NCI-H2081 (cell line): ENCODE measurements at regions not wholly inside any gene's neighbourhood (a gene's known extent, or its start where the extent isn't known, plus 50 kb on each side); places are given as distances from the start of the nearest gene placed in this dataset.

Source experiments
- DNase-seq, 2 experiments: peaks; one replicate each; lab custom pipeline; 2025; lab: John Stamatoyannopoulos, UW

DNA sequence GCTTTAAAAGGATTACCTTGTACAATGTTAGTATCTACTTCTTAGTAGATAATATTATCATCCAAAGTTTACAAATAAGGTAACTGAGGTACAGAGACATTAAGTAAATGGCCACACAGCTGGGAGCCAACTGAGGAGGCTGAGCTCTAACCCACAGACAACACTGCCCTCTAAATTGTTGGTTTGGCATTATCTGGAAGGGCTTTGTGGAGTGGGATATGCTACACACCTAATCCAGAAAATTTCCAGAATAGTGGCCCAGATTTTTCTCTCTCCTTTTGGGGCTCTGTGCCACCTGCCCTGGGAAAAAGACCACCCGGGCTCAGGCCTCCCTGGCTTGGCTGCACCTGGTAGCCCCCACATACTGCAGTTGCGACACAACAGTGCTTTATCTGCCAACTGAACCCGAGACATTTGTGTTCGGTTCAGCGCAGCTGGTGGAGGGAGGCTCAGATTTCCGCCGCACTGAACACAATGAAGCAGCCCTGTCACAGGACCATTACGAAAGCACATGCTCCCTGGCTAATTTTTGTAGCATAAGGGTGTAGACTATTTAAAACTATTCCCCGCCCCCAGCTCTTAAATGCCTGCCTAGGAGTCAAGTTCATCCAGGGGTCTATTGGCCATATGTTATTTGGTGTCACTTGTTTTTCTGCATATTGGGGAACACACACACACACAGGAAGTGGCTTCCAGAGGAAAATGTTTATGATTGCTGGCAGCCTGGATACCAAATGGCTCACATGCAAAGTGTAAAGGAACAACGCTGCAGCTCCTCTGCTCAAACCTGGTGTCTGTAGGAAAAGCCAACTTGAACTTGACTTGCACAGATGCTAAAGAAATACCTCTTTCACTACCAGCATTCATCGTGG is 92.3 kb upstream of the ESRRG start:
- DNase-seq, result peak; percentile 67 to 81

DNA sequence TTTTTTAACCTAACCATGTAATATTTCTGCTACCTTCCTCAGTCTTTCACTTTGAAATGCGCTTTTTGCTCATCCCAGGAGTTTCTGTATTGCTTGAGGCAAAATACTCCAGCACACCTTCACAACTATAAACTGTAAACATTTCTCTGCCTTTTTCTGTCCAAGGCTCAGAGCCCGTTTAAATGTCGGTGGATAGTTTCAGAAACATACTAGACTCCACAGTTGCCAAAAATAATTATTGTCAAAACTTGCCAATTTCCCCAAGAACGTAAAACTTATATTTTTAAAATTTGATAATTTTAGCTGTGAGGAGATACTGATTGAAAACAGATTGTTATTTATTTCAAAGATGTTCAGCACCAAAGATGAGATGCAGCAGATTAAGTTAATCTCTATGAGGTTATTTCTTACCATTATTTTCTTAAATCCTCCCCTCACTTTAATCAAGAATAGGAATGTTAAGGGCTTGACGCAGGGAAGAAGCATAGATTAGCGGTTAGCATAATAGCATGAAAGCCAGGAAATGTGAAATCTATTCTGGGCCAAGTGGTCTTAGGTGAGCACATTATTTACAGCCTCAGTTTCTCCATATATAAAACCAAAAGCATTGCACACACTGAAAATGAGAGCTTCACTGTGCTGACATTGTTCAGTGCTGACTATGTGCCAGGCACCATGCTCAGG is 91.5 kb upstream of the ESRRG start:
- no peak for DNase-seq

DNA sequence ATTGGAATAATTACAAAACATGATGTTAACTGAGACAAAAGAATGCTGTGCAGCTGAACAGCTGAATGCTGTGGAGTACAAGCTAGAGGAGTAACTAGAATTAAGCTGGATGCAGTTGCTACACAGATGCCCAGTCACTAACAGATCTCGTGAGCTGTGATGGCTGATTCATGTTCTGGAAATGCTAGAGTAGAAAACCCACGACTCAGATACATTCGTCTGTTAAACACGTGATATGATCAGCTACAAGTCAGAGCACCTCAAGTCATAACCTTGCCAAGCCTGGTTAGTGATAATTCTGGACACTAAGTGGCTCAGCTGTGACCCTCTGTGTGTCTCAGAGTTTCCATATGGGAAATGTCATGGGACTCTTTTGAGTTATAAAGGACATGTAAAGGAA is 89.7 kb upstream of the ESRRG start:
- no peak for DNase-seq

DNA sequence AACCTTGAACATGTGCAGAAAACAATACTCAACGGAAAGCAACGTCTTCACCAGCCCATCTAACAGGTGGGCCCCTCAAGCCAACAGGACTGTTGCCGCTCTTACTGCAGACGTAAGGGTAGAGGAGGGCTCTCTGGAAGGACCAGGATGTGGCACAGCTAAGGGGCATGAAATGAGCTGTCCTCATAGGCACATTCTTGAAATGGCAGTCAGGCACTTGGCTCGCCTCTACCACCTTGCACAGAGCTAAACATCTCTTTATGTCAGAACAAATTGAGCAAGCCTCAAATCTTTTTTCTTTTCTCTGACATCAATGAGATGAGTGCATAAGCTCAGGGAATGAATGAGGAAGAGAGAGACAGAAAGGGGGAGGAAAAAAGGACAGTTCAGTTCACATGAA is 86.4 kb upstream of the ESRRG start:
- DNase-seq, result no peak

DNA sequence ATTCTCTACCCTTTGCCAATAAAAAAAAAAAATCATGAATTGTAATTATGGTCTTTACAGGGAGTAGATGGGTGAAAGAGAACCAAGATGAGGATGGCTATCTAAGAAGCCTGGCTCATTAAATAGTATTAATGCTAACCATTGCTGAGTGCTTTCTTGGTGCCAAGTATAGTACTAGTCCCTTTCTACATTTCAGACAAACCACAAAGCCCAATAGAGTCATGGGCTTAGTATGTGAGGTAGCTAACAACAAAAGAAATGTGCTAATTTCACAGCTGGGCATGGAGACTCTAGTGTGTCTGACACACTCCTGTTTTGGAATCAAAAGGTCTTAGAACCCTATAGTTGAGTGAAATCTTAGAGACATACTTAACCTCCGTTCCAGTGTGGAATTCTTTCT is 84.5 kb upstream of the ESRRG start:
- DNase-seq, result no peak

DNA sequence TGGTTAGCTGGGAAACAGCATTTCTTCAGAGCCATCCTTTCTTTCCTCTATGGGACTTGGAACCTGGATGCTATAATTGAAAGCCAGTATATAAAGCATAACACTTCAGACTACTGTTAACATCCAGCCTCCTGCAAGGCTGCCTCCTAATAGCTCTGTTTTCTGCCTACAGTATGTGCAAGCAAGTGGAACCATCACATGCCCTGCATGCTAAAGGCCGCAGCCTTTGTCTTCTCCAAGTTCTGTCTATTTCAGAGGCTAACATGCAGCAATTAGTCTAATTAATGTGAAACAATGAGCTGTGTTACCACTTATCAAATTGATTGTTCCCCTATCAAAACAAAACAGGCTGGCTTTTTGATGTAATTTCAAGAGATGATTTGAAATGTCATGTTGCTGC is 82.7 kb upstream of the ESRRG start:
- DNase-seq, result no peak

DNA sequence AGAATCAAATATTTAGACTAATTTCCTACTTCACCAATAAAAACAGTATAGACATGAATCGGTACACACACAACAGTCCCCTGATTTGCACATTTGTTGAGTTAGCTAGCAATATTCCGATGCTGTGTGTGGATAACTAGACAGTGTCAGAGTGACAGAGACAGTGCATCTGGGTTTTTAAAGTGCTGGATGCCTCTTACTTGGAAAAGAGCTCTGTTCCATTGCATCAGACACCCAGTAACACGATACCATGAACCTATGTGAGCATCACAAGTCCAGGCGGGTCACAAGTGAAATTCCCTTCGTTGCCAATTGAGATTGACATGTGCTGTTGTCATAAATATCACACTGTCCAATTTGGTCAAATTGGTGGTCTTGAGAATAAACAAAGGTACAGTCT is 82.0 kb upstream of the ESRRG start:
- no peak for DNase-seq

DNA sequence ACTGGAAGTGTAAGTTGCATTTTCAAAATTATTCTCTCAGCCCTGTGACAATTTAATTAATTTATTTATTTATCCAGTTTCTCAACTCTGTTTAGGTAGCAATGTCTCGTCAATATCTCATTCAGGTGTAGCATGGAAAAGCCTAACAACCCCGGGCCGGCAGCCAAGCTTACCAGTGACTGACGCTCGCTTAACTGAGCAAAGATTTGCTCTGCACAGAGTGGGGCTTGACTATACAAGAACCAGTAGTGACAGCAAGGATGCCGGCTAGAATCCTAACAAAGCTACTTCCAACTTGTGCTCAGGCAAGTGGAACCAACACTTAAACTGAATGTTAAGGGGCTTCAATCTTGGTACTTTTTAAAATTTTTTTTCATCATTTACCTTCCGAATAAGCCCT is 80.9 kb upstream of the ESRRG start:
- DNase-seq, result peak in 1 of 2 experiments; percentile 59

DNA sequence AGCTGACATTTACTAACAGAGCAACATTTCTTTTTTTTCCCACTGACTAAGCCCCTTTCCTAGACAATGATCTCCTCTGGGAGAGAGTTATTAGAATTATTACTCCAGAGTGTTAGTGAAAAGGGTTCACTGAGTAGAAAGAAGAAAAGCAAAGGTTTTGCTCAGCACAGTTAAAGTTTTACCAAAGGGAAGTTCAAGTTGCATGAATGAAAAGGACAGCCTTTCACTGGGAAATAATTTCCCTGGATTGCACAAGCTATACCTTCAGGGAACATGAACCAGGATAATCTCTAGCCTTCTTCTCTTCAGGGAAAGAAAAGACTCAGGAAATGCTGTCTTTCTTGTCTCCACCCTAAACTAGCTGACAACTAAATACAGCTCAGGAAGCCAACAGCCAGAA is 71.4 kb upstream of the ESRRG start:
- no peak for DNase-seq

DNA sequence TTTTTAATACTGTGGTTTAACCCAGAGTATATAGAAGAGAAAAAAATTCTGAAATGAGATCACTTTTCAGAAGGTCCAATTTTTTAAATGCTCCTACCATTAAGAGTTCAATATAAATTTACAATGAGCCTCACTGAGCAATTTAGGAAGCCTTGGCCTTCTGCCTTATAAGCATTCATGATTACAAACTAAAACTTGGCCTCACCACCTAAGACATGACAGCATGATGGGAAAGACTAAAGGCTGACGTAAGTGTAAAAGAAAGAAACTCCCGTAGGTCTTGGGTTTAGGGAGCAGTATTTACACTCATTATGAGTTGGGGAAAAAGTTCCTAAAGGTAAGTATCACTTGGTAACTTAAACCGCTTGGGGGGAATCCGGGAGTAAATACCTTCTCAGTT is 70.7 kb upstream of the ESRRG start:
- DNase-seq, result no peak

DNA sequence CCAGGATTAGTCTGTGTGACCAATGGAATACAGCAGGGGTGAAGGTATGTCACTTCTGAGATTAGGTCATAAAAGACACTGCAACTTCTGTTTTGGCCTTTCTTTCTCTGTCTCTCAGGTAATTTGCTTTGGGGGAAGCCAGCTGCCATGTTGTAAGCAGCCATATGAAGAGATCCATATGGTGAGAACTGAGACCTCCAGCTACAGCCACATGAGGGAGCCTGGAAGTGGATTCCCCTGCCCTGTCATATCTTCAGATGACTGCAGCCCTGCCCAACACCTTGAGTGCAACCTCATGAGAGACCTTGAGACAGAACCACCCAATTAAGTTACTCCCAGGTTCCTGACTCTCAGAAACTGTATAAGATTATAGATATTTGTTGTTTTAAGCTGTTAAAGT is 70.1 kb upstream of the ESRRG start:
- DNase-seq, result no peak

DNA sequence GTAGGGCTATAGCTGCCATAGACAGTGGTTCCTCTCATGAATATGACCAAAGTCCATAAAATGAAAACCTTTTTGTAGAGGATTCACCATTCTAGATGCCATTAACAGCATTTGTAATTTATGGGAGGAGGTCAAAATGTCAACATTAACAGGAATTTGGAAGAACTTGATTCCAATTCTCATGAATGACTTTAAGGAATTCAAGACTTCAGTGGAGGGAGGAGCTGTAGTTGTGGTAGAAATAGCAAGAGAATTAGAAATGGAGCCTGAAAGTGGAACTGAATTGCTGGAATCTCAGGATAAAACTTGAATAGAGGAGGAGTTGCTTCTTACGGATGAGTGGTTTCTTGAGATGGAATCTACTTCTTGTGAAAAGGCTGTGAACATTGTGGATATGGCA is 65.4 kb upstream of the ESRRG start:
- no peak for DNase-seq

DNA sequence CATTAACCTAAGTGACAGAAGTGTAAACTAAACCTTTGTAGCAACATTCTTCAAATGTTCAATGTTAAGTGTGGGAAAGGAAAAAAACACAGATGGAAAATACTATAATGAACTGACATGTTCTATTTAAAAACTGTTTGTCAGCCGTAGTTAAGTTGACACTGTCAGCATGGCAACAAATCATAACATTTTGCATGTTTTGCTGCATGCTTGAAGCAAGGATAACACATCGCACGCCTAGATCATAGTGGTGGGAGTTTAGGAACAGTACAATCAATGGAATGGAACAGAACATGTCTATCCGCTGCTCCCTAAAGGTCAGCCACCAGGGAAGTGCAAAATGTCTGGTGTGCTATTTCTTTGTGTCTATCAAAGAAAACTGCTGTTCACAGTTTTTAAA is 62.5 kb upstream of the ESRRG start:
- no peak for DNase-seq

DNA sequence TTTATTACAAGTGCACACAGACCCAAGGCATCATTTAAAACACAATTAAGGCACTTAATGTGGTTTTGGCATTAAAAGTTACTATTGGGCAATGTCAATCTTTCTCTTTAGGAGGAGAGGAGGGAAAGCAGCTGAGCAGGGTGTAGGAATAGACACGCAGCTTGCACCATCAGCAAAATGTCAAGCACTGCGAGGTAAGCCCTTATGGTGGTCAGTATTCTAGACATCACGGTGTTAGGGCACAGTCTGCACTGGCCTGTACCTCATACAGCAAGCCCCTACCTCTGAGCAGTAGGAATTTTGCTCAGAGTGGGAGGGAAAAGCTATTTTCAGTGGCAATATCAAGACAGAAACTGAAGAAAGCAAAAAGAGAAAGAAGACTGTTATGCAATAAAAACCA is 62.0 kb upstream of the ESRRG start:
- DNase-seq, result no peak

DNA sequence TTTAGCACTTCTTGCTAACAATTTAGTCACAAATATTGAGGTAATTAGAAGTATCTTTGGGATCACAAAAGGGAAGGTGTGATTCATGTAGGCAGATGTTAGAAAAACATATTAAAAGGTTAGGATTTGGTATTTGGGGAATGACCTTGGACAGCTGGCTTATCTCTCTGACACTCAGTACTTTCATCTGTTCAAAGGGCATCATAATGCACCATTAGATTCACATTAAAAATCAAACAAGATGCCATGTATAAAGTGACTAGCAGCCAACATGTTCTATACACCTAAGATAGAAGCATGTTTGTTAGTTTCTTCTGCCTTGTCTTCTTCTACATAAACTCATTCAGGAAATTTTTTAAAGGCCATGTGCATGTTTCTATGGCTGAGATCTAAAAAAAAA is 56.5 kb upstream of the ESRRG start:
- no peak for DNase-seq

DNA sequence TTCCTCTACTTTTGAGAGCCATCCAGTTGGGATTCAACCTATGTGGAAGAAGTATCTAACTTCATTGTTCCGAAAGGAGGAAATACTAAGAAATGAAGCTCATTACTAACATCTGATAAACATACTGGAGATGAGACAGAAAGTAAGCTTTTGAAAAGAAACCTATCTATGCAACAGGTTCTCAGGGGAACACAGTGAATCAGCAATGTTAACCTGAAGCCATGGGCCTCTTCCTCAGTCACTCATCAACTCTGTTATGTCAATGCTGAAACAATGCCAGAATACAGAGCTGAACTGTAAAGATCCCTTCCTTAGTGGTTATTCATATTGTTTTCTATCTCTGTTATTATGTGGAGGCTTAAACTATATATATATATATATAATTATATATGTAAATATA is 55.5 kb upstream of the ESRRG start:
- peak; percentile 3 to 12 for DNase-seq

DNA sequence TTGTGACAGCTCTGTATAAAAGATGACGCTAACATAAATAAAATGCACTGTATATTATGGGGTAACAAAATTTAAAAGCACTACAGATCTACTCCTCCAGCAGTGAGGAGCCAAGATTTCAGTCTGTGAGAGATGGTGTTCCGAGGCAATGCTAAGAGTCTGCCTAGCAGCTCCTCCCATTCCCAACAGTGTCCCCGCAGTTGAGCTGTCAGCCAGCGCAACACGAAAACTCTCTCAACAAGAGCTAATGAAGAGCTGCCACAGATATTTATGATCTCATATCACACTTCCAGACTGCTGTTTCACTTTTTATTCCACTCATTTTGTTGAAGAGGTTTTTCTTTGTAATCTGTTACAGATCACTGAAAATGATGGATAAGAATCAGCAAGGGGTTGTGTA is 53.9 kb upstream of the ESRRG start:
- DNase-seq, result no peak
